Astrocyte of the cerebellum (primary cell): ENCODE measurements at regions not wholly inside any gene's neighbourhood (a gene's known extent, or its start where the extent isn't known, plus 50 kb on each side); places are given as distances from the start of the nearest gene placed in this dataset.

Source experiments
- DNase-seq: peaks from one replicate; pipeline ENCODE4 v3.0.0-alpha.2; 2011; ENCODE audit warnings: low read depth
- H3K4me3 ChIP-seq: 2 replicates; pipeline ENCODE4 v1.5.1; 2011; ENCODE audit warnings: mild to moderate bottlenecking, low read depth, low read length, moderate library complexity
- in situ Hi-C: cut with HindIII; loops from 2 replicates; pipeline ENCODE4 v1.10.0; 2017; ENCODE audit warnings: low sequenced_read_pairs
- TF ChIP-seq, protein P1 (sequence below): IDR thresholded peaks from 2 replicates; pipeline ENCODE4 v1.5.1; 2012; ENCODE audit warnings: low read length, low read depth, moderate library complexity, mild to moderate bottlenecking; ENCODE audit errors: missing control alignments

DNA sequence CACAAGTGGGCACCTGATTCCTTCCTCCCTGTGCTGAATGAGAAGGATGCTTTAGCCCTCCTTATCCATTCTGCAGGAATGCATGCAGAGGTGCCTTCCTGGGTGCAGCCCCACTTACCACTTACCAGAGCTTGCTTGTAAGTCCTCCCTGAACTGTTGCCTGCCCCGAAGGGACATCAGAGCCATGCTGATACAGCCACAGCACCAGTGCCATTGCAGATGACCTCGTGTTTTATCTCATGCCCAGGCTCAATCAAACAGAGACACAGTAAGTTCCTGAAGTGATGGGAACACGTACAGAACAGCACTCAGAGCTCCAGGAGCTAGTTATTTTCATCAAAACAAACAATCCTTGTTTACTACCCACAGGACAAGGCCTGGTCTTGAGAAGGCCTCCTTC, 81.9 kb downstream of the ATP1A1 start:
- TF ChIP-seq, protein P1, sequence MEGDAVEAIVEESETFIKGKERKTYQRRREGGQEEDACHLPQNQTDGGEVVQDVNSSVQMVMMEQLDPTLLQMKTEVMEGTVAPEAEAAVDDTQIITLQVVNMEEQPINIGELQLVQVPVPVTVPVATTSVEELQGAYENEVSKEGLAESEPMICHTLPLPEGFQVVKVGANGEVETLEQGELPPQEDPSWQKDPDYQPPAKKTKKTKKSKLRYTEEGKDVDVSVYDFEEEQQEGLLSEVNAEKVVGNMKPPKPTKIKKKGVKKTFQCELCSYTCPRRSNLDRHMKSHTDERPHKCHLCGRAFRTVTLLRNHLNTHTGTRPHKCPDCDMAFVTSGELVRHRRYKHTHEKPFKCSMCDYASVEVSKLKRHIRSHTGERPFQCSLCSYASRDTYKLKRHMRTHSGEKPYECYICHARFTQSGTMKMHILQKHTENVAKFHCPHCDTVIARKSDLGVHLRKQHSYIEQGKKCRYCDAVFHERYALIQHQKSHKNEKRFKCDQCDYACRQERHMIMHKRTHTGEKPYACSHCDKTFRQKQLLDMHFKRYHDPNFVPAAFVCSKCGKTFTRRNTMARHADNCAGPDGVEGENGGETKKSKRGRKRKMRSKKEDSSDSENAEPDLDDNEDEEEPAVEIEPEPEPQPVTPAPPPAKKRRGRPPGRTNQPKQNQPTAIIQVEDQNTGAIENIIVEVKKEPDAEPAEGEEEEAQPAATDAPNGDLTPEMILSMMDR, result no peak
- in situ Hi-C loops, result loop anchor here (5.0 kb wide), 2 partner anchors 33 to 37 kb away; no protein-coding TSS in a partner anchor

DNA sequence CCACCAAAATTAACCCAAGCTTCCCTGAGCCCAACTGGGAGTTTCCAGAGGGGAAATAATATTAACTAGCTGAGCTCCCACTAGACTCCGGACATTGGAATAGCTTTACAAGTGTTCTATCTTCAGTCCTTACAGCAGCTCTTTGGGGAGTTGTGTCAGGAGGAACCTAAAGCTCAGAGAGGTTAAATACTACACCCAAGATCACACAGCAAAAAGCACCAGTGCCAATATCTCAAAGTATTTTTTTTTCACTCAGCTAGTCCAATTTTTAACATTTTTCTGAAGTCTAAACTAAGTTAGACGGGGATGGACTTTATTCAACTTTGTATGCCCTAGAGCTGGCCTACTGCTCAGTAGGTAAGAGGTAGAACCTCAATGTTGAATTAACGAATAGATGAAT, 82.5 kb downstream of the ATP1A1 start:
- no peak overlapping the region for H3K4me3 ChIP-seq
- TF ChIP-seq, protein P1, result no peak
- DNase-seq, result no peak
- in situ Hi-C loops, result loop anchor here (5.0 kb wide), 2 partner anchors 33 to 37 kb away; no protein-coding TSS in a partner anchor

More for the DNA sequence above, 81.9 kb downstream of the ATP1A1 start:
- no peak for DNase-seq
- no peak overlapping the region for H3K4me3 ChIP-seq

DNA sequence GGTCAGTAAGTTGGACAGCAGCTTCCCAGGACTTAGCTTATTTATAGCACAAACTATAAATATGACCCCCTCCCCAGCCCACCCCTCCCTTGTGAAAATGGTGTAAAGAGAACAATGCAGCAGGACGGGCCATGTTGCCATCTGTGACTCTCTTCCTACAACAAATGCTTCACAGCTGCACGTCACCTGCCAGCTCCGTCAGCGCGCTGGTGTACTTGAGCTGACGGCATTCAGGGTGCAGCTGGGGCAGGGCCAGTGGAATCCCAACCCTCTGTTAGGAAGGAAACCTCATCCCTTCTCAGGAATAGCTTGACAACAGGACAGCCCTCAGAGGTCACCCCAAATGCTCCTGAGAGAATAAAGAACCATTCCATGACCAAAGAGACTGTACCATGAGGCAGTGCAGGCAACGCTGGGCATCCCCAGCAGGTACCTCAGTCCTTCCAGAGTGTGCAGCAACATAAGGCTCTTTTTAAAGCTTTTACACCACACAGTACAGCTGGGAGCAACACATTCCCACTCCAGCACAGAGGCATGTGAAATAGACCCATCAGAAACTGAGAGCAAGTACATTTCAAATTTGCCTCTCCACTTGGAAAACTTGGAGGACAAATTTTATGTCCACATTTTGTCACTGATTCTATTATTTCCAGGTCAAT, 85.0 kb downstream of the ATP1A1 start:
- TF ChIP-seq, protein P1, result no peak
- no peak overlapping the region for H3K4me3 ChIP-seq
- in situ Hi-C loops, result loop anchor here (5.0 kb wide), 2 partner anchors 34 to 36 kb away; no protein-coding TSS in a partner anchor
- no peak for DNase-seq

DNA sequence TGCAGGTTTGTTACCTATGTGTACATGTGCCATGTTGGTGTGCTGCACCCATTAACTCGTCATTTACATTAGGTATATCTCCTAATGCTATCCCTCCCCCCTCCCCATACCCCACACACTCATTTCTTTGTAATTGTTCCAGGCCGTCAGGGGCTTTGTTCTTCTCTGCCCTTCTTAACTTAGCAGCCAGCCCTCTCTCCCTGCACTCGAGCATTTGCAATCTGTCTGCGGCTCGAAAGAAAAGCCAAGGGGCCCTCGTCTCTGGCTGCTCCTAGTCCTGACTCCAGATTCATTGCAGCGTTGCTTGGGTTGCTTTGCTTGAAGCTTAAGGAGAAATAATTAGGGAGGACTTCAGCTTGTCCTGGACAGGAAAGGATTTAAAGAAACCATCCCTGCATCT, 85.7 kb downstream of the ATP1A1 start:
- in situ Hi-C loops, result loop anchor here (5.0 kb wide), 2 partner anchors 34 to 36 kb away; no protein-coding TSS in a partner anchor
- no peak for DNase-seq
- H3K4me3 ChIP-seq, result no peak overlapping the region
- TF ChIP-seq, protein P1, result no peak

DNA sequence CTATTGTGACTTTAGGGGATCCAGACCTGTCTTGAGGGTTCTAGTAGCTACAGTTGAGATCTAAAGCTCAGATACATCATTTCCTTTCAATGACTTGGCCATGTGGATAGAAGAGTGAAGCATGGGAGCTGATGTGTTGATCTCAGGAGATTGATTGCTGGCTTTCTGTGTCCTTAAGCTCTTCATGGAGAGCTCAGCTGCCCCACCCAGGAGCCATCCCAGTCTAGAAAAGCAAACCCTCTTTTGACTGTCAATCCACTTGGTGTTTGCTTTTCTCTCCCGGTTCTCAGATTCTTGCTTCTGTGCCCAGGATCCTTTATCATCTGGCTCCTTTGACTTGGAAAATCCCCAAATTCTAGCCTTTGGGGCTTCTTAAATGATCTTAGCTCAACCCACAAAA, 87.2 kb downstream of the ATP1A1 start:
- DNase-seq, result no peak
- in situ Hi-C loops, result no loop called here
- TF ChIP-seq, protein P1, result no peak
- no peak overlapping the region for H3K4me3 ChIP-seq

DNA sequence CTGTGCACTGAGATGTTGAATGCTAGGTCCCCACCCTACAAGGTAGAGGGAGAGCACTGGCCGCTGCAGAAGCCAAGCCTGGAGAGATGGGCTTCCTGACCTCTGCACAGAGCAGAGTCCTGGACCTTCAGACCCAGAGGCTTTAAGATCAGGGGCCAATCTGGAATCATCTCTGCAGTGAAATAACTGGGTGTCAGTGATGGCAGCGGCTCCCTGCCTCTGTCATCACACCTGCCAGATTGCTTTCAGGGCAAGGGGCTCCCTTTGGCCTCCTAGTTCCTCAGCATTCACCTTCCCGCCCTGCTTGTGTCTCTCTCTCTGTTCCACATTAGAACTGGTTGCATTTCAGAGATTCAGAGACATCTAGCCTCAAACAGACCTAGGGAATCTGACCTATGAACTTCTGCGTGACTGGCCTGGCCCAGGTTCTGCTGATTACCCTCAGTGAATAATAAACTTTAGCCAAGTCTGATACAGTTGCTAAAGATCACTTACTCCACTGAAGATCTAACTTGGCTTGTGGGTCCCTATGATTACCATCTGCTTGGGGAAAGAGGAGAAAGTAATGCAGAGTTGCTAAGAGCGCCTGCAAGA, 87.8 kb downstream of the ATP1A1 start:
- H3K4me3 ChIP-seq, result no peak overlapping the region
- DNase-seq, result no peak
- TF ChIP-seq, protein P1, result no peak
- in situ Hi-C loops, result no loop called here
